ENCODE measurements at regions not wholly inside any gene's neighbourhood (a gene's known extent, or its start where the extent isn't known, plus 50 kb on each side); places are given as distances from the start of the nearest gene placed in this dataset.
"Not testable (repeated sequence)": the region's sequence is repeated elsewhere in the genome, so short reads cannot be mapped to it uniquely, and the experiment has no call there.

DNA sequence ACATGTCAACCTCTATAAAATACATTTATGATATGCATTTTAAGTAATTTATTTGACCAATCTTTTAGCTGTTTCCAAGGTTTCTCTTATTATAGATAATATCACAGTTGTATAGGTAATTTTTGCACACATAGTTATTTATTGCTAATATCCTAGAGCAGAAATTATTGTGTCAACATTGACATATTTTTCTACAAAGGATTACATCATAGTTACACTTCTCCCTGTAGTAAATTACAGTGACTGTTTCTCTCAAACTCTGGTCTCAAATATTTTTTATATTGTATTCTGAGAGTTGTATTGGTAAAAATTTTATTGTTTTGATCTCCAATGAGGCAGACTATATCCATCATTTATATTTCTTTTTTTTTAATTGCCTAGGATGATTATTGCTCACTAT lies 714.4 kb upstream of the CDH6 start:
- no peak overlapping the region for H3K4me3 ChIP-seq (ENCODE audit: low read depth, low read length)
- TF ChIP-seq, protein P1, sequence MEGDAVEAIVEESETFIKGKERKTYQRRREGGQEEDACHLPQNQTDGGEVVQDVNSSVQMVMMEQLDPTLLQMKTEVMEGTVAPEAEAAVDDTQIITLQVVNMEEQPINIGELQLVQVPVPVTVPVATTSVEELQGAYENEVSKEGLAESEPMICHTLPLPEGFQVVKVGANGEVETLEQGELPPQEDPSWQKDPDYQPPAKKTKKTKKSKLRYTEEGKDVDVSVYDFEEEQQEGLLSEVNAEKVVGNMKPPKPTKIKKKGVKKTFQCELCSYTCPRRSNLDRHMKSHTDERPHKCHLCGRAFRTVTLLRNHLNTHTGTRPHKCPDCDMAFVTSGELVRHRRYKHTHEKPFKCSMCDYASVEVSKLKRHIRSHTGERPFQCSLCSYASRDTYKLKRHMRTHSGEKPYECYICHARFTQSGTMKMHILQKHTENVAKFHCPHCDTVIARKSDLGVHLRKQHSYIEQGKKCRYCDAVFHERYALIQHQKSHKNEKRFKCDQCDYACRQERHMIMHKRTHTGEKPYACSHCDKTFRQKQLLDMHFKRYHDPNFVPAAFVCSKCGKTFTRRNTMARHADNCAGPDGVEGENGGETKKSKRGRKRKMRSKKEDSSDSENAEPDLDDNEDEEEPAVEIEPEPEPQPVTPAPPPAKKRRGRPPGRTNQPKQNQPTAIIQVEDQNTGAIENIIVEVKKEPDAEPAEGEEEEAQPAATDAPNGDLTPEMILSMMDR (IDR thresholded peaks at IDR 0.05; ENCODE audit: insufficient read depth, low read length) = no peak
- DNase-seq (ENCODE audit: low read depth) = no peak

DNA sequence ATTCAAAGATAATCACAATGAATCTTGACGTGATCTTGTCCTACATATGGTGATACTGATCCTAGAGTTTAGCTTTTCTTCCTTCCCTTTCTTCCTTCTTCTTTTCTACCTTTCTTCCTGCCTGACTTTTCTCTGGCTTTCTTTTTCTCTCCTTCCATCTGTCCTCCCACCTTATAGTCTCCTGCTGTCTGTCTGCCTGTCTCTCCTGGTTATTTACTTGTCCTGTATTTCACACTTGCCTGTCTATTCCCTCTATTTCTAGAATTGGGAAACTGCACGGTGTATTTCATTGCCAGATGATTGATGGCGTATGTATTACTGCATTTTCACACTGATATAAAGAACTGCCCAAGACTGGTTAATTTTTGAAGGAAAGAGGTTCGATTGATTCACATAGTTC lies 718.1 kb upstream of the CDH6 start:
- TF ChIP-seq, protein P1 (IDR thresholded peaks at IDR 0.05; ENCODE audit: insufficient read depth, low read length) = no peak
- no peak overlapping the region for H3K4me3 ChIP-seq (ENCODE audit: low read depth, low read length)
- DNase-seq (ENCODE audit: low read depth) = no peak

DNA sequence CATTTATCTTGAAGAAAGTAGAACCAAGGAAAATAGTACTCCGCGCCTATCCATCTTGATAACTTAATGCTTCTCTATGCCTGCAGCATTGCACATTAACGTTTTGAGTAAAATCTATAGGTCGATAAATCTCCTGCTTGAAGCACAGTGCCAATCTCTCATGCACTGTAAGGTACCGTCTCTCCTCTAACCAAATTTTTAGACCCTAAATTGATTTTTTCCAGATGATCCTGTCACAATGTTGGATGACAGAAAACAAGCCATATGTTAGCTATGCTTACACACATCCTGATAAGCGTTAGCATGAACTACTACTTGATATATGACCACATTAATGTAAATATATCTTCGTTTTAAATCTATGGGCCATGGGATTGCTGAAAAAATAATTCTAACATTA lies 723.8 kb upstream of the CDH6 start:
- TF ChIP-seq, protein P1 (IDR thresholded peaks at IDR 0.05; ENCODE audit: insufficient read depth, low read length) = no peak
- no peak for DNase-seq (ENCODE audit: low read depth)
- no peak overlapping the region for H3K4me3 ChIP-seq (ENCODE audit: low read depth, low read length)

DNA sequence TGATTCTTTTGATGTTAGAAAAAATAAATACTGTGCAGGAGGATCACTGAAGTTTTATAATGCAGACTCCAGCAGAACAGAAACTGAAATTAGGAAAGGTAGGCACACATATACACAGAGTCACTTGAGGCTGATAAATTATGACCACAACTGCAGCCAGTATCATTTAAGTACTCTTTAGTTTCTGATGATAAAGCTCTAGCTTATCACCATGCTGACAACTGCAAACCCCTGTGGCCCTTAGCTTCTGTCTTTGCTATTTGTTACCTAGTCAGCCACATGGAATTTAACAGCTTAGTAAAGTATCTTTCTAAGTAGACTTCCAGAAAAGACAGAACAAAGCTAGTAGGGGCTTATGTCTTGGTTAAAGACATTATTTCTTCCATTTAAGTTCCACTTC lies 734.8 kb upstream of the CDH6 start:
- TF ChIP-seq, protein P1 (IDR thresholded peaks at IDR 0.05; ENCODE audit: insufficient read depth, low read length) = no peak
- no peak for DNase-seq (ENCODE audit: low read depth)
- no peak overlapping the region for H3K4me3 ChIP-seq (ENCODE audit: low read depth, low read length)

DNA sequence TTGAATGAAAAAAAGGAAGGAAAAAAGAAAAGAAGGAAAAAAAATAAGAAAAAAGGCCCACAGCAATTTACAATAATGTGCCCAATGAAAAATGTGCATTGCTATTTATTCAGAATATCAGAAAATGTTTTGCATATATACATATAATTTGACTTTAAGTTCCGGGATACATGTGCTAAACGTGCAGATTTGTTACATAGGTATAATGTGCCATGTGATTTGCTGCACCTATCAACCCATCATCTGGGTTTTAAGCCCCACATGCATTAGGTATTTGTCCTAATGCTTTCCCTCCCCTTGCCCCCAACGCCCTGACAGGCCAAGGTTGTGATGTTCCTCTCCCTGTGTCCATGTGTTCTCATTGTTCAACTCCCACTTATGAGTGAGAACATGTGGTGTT lies 738.0 kb upstream of the CDH6 start:
- DNase-seq (ENCODE audit: low read depth); H3K4me3 ChIP-seq (ENCODE audit: low read depth, low read length): not testable (repeated sequence)

DNA sequence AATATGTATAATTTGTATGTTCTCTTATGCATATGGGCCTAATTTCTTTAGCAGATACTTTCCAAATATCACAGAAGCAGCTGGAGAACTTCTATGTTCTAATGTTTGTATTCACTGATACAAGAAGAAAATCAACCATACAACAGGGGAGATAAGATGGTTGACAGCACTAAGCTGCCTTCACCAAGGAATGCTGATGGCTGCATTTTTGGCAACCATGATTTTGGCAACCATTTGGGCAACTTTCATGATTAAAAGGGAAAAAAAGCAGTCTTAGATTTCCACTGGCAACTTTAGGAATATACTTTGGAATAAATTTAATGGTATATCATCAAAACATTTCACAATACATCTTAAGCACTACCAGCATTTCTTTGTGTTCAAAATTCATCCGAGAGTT lies 740.3 kb upstream of the CDH6 start:
- TF ChIP-seq, protein P1 (IDR thresholded peaks at IDR 0.05; ENCODE audit: insufficient read depth, low read length) = no peak
- H3K4me3 ChIP-seq (ENCODE audit: low read depth, low read length) = no peak overlapping the region
- no peak for DNase-seq (ENCODE audit: low read depth)

DNA sequence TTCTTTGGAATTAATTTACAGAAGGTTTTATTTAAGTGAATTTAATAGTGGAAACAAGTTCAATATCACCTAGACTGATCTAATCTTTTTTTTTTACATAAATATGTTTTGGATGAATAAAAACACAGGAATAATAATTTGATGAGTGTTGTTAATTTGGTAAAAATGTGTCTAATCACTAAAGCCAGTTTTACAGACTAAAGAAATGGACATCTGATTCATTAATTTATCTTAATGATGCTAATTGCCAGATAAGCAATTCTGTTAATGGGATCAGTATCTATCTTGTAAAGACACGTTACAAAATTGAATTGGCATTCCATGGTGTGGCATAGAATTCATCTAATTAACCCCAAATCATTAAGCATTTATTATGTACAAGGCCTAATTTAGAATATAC lies 743.3 kb upstream of the CDH6 start:
- no peak overlapping the region for H3K4me3 ChIP-seq (ENCODE audit: low read depth, low read length)
- TF ChIP-seq, protein P1 (IDR thresholded peaks at IDR 0.05; ENCODE audit: insufficient read depth, low read length) = no peak
- DNase-seq (ENCODE audit: low read depth) = no peak
